PFSK-1 (cell line): ENCODE measurements at regions not wholly inside any gene's neighbourhood (a gene's known extent, or its start where the extent isn't known, plus 50 kb on each side); places are given as distances from the start of the nearest gene placed in this dataset.

Experiments used
- POLR2AphosphoS5 ChIP-seq: IDR thresholded peaks from 2 replicates; pipeline ENCODE4 v1.6.1; 2012; ENCODE audit warnings: low read depth, mild to moderate bottlenecking, control low read depth, low read length, moderate library complexity
- SIN3A ChIP-seq: IDR thresholded peaks from 2 replicates; pipeline ENCODE4 v1.6.1; 2012; ENCODE audit warnings: mild to moderate bottlenecking, low read length, moderate library complexity, borderline replicate concordance; ENCODE audit not compliant: insufficient read depth
- TAF1 ChIP-seq: IDR thresholded peaks from 2 replicates; pipeline ENCODE4 v1.6.1; 2012; ENCODE audit warnings: low read length, control low read depth, borderline replicate concordance; ENCODE audit not compliant: insufficient read depth
- TF ChIP-seq, protein P1 (sequence below), 2 experiments: IDR thresholded peaks; 2 replicates each; pipeline versions ENCODE4 v1.6.1 to v1.8.0; 2011 to 2012; ENCODE audit warnings: low read depth in 2 of 2, low read length in 2 of 2, control low read depth in 1 of 2, inconsistent platforms in 1 of 2, mild to moderate bottlenecking in 1 of 2, moderate library complexity in 1 of 2; ENCODE audit not compliant: insufficient read depth in 1 of 2

DNA sequence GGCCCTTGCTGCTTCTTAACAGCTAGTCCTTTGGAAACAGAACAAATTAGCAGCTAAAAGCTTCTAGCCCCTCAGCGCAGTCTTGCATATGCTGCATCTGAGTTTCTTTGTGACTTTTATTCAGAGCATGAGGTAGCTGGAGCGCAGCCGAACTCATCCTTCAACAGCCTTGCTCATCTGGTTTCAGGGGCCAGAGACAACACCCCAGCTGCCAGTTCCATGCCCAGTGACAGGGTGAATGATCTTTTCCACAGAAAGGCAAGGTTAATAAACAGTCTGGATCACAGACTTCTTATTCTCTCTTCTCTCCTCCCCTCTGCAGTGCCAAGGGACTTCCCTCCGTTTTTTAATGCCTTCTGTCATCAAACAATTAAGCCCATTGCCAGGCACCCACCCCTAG lies 216.6 kb upstream of the INTU start:
- TF ChIP-seq SIN3A (no peak), POLR2AphosphoS5 (no peak), TAF1 (no peak)
- TF ChIP-seq, protein P1, sequence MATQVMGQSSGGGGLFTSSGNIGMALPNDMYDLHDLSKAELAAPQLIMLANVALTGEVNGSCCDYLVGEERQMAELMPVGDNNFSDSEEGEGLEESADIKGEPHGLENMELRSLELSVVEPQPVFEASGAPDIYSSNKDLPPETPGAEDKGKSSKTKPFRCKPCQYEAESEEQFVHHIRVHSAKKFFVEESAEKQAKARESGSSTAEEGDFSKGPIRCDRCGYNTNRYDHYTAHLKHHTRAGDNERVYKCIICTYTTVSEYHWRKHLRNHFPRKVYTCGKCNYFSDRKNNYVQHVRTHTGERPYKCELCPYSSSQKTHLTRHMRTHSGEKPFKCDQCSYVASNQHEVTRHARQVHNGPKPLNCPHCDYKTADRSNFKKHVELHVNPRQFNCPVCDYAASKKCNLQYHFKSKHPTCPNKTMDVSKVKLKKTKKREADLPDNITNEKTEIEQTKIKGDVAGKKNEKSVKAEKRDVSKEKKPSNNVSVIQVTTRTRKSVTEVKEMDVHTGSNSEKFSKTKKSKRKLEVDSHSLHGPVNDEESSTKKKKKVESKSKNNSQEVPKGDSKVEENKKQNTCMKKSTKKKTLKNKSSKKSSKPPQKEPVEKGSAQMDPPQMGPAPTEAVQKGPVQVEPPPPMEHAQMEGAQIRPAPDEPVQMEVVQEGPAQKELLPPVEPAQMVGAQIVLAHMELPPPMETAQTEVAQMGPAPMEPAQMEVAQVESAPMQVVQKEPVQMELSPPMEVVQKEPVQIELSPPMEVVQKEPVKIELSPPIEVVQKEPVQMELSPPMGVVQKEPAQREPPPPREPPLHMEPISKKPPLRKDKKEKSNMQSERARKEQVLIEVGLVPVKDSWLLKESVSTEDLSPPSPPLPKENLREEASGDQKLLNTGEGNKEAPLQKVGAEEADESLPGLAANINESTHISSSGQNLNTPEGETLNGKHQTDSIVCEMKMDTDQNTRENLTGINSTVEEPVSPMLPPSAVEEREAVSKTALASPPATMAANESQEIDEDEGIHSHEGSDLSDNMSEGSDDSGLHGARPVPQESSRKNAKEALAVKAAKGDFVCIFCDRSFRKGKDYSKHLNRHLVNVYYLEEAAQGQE (IDR thresholded peaks at IDR 0.05; ENCODE audit: insufficient read depth in 1 of 2, low read depth in 2 of 2, low read length in 2 of 2), result no peak
